GM12878 (cell line): ENCODE measurements at regions not wholly inside any gene's neighbourhood (a gene's known extent, or its start where the extent isn't known, plus 50 kb on each side); places are given as distances from the start of the nearest gene placed in this dataset.

ENCODE experiments used
- CBFB ChIP-seq: IDR thresholded peaks from 2 replicates; pipeline ENCODE4 v1.6.1; 2016; ENCODE audit warnings: antibody characterized with exemption, low read depth
- MYC ChIP-seq: IDR thresholded peaks from 2 replicates; pipeline ENCODE4 v1.6.1; 2011; ENCODE audit warnings: mild to moderate bottlenecking, low read length, moderate library complexity, inconsistent platforms; ENCODE audit not compliant: insufficient read depth, insufficient replicate concordance, insufficient read length, severe bottlenecking
- NFIC ChIP-seq: IDR thresholded peaks from 2 replicates; pipeline ENCODE4 v1.6.1; 2012; ENCODE audit warnings: low read depth, mild to moderate bottlenecking, inconsistent platforms, low read length, moderate library complexity
- POLR2A ChIP-seq: IDR thresholded peaks from 2 replicates; pipeline ENCODE4 v1.6.1; 2011; ENCODE audit warnings: low read depth, mild to moderate bottlenecking, low read length
- RB1 ChIP-seq: fragments of 450-650 bp; formaldehyde crosslinking; IDR thresholded peaks from 2 replicates; pipeline ENCODE4 v1.6.1; 2017; ENCODE audit warnings: mild to moderate bottlenecking, borderline replicate concordance
- STAT1 ChIP-seq: fragments of 450-650 bp; conservative IDR thresholded peaks from 2 replicates; pipeline ENCODE4 v1.6.1; 2014; ENCODE audit warnings: antibody characterized with exemption, mild to moderate bottlenecking
- ZNF274 ChIP-seq: IDR thresholded peaks from one replicate; pipeline ENCODE4 v1.8.0; 2011; ENCODE audit not compliant: insufficient read length, insufficient read depth
- TF ChIP-seq, protein P1 (sequence below), 3 experiments: IDR thresholded peaks in 2 of 3; conservative IDR thresholded peaks in 1 of 3; 2 replicates each; pipeline ENCODE4 v1.5.1; 2011; ENCODE audit warnings: low read depth in 3 of 3, low read length in 3 of 3, mild to moderate bottlenecking in 3 of 3, control low read depth in 2 of 3, moderate library complexity in 2 of 3, inconsistent platforms in 1 of 3, mixed read lengths in 1 of 3; ENCODE audit not compliant: control insufficient read depth in 2 of 3, insufficient read depth in 1 of 3; ENCODE audit errors: extremely low read depth in 1 of 3
- TF ChIP-seq, protein P2 (sequence below): fragments of 450-650 bp; formaldehyde crosslinking; IDR thresholded peaks from 2 replicates; pipeline ENCODE4 v1.4.0; 2020; ENCODE audit warnings: mild to moderate bottlenecking, moderate library complexity

DNA sequence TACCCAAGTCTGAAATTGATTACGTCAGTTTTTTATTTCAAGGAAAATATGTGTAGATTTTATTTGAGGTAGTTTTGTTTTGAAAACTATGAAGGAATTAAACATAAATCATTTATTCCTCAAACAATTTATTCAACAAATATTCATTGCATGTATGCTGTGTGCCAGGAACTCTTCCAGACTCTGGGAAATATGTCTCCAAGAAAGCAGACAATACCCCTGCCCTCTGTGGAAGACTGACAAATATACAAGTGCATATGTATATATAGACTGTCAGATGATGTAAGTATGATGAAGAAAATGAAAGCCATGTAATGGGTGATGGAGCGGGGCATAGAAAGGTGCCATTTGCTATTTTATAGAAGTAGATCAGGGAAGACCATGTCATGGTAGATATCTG lies 889.5 kb downstream of the USP25 start:
- TF ChIP-seq RB1, result no peak
- no peak for TF ChIP-seq NFIC
- TF ChIP-seq, protein P1, sequence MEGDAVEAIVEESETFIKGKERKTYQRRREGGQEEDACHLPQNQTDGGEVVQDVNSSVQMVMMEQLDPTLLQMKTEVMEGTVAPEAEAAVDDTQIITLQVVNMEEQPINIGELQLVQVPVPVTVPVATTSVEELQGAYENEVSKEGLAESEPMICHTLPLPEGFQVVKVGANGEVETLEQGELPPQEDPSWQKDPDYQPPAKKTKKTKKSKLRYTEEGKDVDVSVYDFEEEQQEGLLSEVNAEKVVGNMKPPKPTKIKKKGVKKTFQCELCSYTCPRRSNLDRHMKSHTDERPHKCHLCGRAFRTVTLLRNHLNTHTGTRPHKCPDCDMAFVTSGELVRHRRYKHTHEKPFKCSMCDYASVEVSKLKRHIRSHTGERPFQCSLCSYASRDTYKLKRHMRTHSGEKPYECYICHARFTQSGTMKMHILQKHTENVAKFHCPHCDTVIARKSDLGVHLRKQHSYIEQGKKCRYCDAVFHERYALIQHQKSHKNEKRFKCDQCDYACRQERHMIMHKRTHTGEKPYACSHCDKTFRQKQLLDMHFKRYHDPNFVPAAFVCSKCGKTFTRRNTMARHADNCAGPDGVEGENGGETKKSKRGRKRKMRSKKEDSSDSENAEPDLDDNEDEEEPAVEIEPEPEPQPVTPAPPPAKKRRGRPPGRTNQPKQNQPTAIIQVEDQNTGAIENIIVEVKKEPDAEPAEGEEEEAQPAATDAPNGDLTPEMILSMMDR (IDR thresholded peaks at IDR 0.05 in 2 of 3, conservative IDR thresholded peaks at IDR 0.05 in 1 of 3; ENCODE audit: control insufficient read depth in 2 of 3, extremely low read depth in 1 of 3, insufficient read depth in 1 of 3, low read depth in 3 of 3, low read length in 3 of 3), result no peak
- TF ChIP-seq STAT1, result no peak
- TF ChIP-seq POLR2A, result no peak
- TF ChIP-seq MYC, result no peak
- TF ChIP-seq, protein P2, sequence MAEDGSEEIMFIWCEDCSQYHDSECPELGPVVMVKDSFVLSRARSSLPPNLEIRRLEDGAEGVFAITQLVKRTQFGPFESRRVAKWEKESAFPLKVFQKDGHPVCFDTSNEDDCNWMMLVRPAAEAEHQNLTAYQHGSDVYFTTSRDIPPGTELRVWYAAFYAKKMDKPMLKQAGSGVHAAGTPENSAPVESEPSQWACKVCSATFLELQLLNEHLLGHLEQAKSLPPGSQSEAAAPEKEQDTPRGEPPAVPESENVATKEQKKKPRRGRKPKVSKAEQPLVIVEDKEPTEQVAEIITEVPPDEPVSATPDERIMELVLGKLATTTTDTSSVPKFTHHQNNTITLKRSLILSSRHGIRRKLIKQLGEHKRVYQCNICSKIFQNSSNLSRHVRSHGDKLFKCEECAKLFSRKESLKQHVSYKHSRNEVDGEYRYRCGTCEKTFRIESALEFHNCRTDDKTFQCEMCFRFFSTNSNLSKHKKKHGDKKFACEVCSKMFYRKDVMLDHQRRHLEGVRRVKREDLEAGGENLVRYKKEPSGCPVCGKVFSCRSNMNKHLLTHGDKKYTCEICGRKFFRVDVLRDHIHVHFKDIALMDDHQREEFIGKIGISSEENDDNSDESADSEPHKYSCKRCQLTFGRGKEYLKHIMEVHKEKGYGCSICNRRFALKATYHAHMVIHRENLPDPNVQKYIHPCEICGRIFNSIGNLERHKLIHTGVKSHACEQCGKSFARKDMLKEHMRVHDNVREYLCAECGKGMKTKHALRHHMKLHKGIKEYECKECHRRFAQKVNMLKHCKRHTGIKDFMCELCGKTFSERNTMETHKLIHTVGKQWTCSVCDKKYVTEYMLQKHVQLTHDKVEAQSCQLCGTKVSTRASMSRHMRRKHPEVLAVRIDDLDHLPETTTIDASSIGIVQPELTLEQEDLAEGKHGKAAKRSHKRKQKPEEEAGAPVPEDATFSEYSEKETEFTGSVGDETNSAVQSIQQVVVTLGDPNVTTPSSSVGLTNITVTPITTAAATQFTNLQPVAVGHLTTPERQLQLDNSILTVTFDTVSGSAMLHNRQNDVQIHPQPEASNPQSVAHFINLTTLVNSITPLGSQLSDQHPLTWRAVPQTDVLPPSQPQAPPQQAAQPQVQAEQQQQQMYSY (CRISPR knock-in tag), result no peak
- no peak for TF ChIP-seq CBFB
- TF ChIP-seq ZNF274, result no peak
